ENCODE measurements at regions not wholly inside any gene's neighbourhood (a gene's known extent, or its start where the extent isn't known, plus 50 kb on each side); places are given as distances from the start of the nearest gene placed in this dataset.

DNA sequence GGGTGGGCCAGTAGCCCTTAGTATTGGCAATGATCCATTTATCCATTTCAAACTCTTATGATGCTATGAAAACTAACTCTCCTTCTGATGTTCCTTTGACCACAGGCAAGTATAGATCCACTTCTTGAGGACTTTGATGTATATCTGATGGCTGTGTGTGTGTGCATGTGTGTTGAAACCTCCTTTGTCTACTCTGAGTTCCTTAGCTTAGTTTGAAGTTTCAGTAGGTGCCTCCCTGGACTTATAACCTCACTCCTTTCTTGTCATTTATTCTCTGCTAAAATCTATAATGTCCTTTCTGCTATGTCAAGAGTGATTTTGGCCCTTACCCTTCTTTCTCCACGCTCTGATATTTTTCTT, 409.3 kb downstream of the PRDM2 start:
- Histone ChIP-seq H3K36me3 (ENCODE audit: control insufficient read depth, insufficient read depth, low read length) (no peaks in the 10 kb centered on the region), H3K4me3 (ENCODE audit: low read depth, low read length) (no peak overlapping the region), H3K27me3 (ENCODE audit: control insufficient read depth, insufficient read depth, low read length) (no peaks in the 10 kb centered on the region)
- no peak for FAIRE-seq
- no peak for TF ChIP-seq CTCF (IDR thresholded peaks at IDR 0.05; ENCODE audit: insufficient read depth, low read length, severe bottlenecking)
- no peak for DNase-seq (ENCODE audit: low read depth)

DNA sequence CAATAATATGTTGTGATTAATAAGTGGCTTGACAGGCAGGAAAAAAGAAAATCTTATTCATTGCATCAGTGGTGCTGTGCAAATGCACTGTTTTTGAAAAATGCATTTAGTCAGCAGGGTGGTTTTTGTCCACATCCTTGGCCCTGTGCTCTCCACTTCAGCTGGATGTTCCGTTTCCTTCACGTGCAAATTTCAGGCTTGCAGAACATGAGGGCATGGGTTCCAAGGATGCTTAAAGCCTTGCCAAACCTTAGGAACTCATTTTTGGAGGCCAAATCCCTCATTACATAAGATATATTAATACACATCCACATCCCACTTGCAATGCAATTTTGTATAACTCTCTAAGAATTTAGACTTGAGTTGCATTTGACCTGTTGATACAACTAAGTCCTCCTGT, 410.1 kb downstream of the PRDM2 start:
- TF ChIP-seq CTCF (IDR thresholded peaks at IDR 0.05; ENCODE audit: insufficient read depth, low read length, severe bottlenecking), result no peak
- FAIRE-seq (no peak), DNase-seq (ENCODE audit: low read depth) (no peak)
- H3K27me3 ChIP-seq (ENCODE audit: control insufficient read depth, insufficient read depth, low read length), result no peaks in the 10 kb centered on the region
- H3K4me3 ChIP-seq (ENCODE audit: low read depth, low read length), result no peak overlapping the region
- H3K36me3 ChIP-seq (ENCODE audit: control insufficient read depth, insufficient read depth, low read length), result no peaks in the 10 kb centered on the region

GRCh38 chr1:14111121-14111520, 411.1 kb downstream of the PRDM2 start:
- Histone ChIP-seq H3K36me3 (ENCODE audit: control insufficient read depth, insufficient read depth, low read length) (no peaks in the 10 kb centered on the region), H3K27me3 (ENCODE audit: control insufficient read depth, insufficient read depth, low read length) (no peaks in the 10 kb centered on the region), H3K4me3 (ENCODE audit: low read depth, low read length) (no peak overlapping the region)
- DNase-seq (ENCODE audit: low read depth), result no peak
- TF ChIP-seq CTCF (IDR thresholded peaks at IDR 0.05; ENCODE audit: insufficient read depth, low read length, severe bottlenecking), result no peak
- no peak for FAIRE-seq

GRCh38 chr1:14112613-14113012, 412.6 kb downstream of the PRDM2 start:
- no peak for FAIRE-seq
- Histone ChIP-seq H3K27me3 (ENCODE audit: control insufficient read depth, insufficient read depth, low read length) (no peaks in the 10 kb centered on the region), H3K4me3 (ENCODE audit: low read depth, low read length) (no peak overlapping the region), H3K36me3 (ENCODE audit: control insufficient read depth, insufficient read depth, low read length) (no peaks in the 10 kb centered on the region)
- TF ChIP-seq CTCF (IDR thresholded peaks at IDR 0.05; ENCODE audit: insufficient read depth, low read length, severe bottlenecking), result no peak
- DNase-seq (ENCODE audit: low read depth), result no peak

- no peak overlapping the region for H3K4me3 ChIP-seq (ENCODE audit: low read depth, low read length)
- TF ChIP-seq CTCF (IDR thresholded peaks at IDR 0.05; ENCODE audit: insufficient read depth, low read length, severe bottlenecking), result no peak
- DNase-seq (ENCODE audit: low read depth), result no peak
Observed at GRCh38 chr1:14113271-14113670, 413.3 kb downstream of the PRDM2 start.

DNA sequence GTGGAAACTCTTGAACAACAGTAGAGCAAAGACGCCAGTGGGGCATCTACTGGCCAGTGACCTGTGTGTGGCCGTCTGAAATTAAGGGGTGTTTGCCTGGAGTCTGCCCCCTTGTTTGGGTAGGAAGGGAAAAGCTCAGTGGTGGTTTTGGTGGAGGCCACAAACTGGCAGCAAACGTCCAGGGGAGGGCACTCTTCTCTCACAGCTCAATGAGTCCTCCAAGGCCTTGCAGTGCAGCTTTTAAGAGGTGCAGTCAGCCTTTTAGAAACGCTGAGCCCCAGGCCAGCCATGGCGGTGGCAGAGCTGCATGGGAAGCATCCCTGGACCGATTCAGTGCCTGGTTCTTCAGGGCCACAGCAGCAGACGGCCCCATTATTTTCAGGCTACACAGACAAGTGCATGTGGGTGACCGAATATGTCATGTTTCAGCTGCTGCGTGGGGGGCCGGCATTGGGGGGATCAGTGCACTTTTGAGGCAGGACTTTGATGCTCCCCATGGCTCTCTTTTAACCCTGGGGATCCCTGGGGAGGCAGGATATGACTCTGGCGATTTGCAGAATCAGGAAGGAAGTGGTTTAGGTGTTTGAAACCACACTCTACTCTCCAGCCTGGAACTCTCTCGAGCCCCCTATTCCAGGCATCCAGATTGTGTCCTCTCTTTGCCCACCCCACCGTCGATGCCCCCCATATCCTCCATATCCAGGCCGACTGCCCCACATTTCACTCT, 414.0 kb downstream of the PRDM2 start:
- TF ChIP-seq CTCF (IDR thresholded peaks at IDR 0.05; ENCODE audit: insufficient read depth, low read length, severe bottlenecking), result peak; percentile 95

More at GRCh38 chr1:14113271-14113670, 413.3 kb downstream of the PRDM2 start:
- FAIRE-seq, result peak; percentile 23
- no peaks in the 10 kb centered on the region for H3K27me3 ChIP-seq (ENCODE audit: control insufficient read depth, insufficient read depth, low read length)
- no peaks in the 10 kb centered on the region for H3K36me3 ChIP-seq (ENCODE audit: control insufficient read depth, insufficient read depth, low read length)

More for the DNA sequence above, 414.0 kb downstream of the PRDM2 start:
- FAIRE-seq (peak; percentile 52), DNase-seq (ENCODE audit: low read depth) (peak; percentile 62)
- Histone ChIP-seq H3K36me3 (ENCODE audit: control insufficient read depth, insufficient read depth, low read length) (no peaks in the 10 kb centered on the region), H3K27me3 (ENCODE audit: control insufficient read depth, insufficient read depth, low read length) (no peaks in the 10 kb centered on the region), H3K4me3 (ENCODE audit: low read depth, low read length) (no peak overlapping the region)

Data from bronchial epithelial cell (primary cell).